Nephron progenitor cell (in vitro differentiated cells): ENCODE measurements at regions not wholly inside any gene's neighbourhood (a gene's known extent, or its start where the extent isn't known, plus 50 kb on each side); places are given as distances from the start of the nearest gene placed in this dataset.
"Not testable (repeated sequence)": the region's sequence is repeated elsewhere in the genome, so short reads cannot be mapped to it uniquely, and the experiment has no call there.

Source experiments
- DNase-seq: peaks from one replicate; pipeline ENCODE4 v3.0.0; 2021
- H3K27ac Mint-ChIP-seq: 2 replicates; pipeline ENCODE4 v1.8.0; 2021; ENCODE audit warnings: mild to moderate bottlenecking, moderate library complexity, mixed read lengths
- H3K27me3 Mint-ChIP-seq: 2 replicates; pipeline ENCODE4 v1.8.0; 2021; ENCODE audit warnings: mild to moderate bottlenecking, low read depth, mixed read lengths; ENCODE audit not compliant: poor library complexity
- H3K36me3 Mint-ChIP-seq: 2 replicates; pipeline ENCODE4 v1.8.0; 2021; ENCODE audit warnings: low read depth, mixed read lengths
- H3K4me1 Mint-ChIP-seq: 2 replicates; pipeline ENCODE4 v1.8.0; 2021; ENCODE audit warnings: mixed read lengths
- H3K4me3 Mint-ChIP-seq: 2 replicates; pipeline ENCODE4 v1.8.0; 2021; ENCODE audit warnings: mild to moderate bottlenecking, moderate library complexity, mixed read lengths
- H3K9me3 Mint-ChIP-seq: 2 replicates; pipeline ENCODE4 v1.8.0; 2021; ENCODE audit warnings: mild to moderate bottlenecking, moderate library complexity, mixed read lengths
- CTCF ChIP-seq: fragments of 200-600 bp; sonication (generic); IDR thresholded peaks from 2 replicates; pipeline ENCODE4 v1.5.0; 2021; ENCODE audit warnings: antibody characterized with exemption

- TF ChIP-seq CTCF = no peak
- H3K36me3 Mint-ChIP-seq = peaks cover 4% of the 10 kb centered on the region
- no peak overlapping the region for H3K4me3 Mint-ChIP-seq
- H3K4me1 Mint-ChIP-seq = peaks cover 12% of the 10 kb centered on the region
- peaks cover 11% of the 10 kb centered on the region for H3K9me3 Mint-ChIP-seq
- DNase-seq = no peak
- no peaks in the 10 kb centered on the region for H3K27me3 Mint-ChIP-seq
- H3K27ac Mint-ChIP-seq = no peak overlapping the region
These were observed 1104.1 kb upstream of the TMEM132C start for GRCh38 chr12:127162902-127163301.

GRCh38 chr12:127165567-127166392 lies 1101.2 kb upstream of the TMEM132C start:
- peak overlapping the region; percentile 80 for H3K4me3 Mint-ChIP-seq
- H3K9me3 Mint-ChIP-seq = peaks cover 8% of the 10 kb centered on the region
- peaks cover 2% of the 10 kb centered on the region for H3K36me3 Mint-ChIP-seq
- no peaks in the 10 kb centered on the region for H3K27me3 Mint-ChIP-seq
- H3K27ac Mint-ChIP-seq = no peak overlapping the region
- TF ChIP-seq CTCF = no peak
- peaks cover 12% of the 10 kb centered on the region for H3K4me1 Mint-ChIP-seq
- DNase-seq = peak; percentile 88

GRCh38 chr12:127169321-127170181 lies 1097.4 kb upstream of the TMEM132C start:
- H3K27ac Mint-ChIP-seq = no peak overlapping the region
- H3K36me3 Mint-ChIP-seq = no peaks in the 10 kb centered on the region
- H3K4me3 Mint-ChIP-seq = no peak overlapping the region
- H3K4me1 Mint-ChIP-seq = no peaks in the 10 kb centered on the region
- peaks cover 6% of the 10 kb centered on the region for H3K27me3 Mint-ChIP-seq
- no peak for TF ChIP-seq CTCF
- H3K9me3 Mint-ChIP-seq = peaks cover 19% of the 10 kb centered on the region
- no peak for DNase-seq

- H3K27ac Mint-ChIP-seq = no peak overlapping the region
- H3K27me3 Mint-ChIP-seq = peaks cover 6% of the 10 kb centered on the region
- no peak for TF ChIP-seq CTCF
- H3K4me1 Mint-ChIP-seq = no peaks in the 10 kb centered on the region
- no peak for DNase-seq
- no peak overlapping the region for H3K4me3 Mint-ChIP-seq
- H3K36me3 Mint-ChIP-seq = no peaks in the 10 kb centered on the region
- H3K9me3 Mint-ChIP-seq = peaks cover 20% of the 10 kb centered on the region
These were observed 1096.5 kb upstream of the TMEM132C start for GRCh38 chr12:127170226-127171180.

- DNase-seq = no peak
- TF ChIP-seq CTCF = no peak
- H3K27me3 Mint-ChIP-seq = peaks cover 7% of the 10 kb centered on the region
- no peaks in the 10 kb centered on the region for H3K4me1 Mint-ChIP-seq
- H3K4me3 Mint-ChIP-seq = no peak overlapping the region
- H3K9me3 Mint-ChIP-seq = peaks cover 27% of the 10 kb centered on the region
- H3K27ac Mint-ChIP-seq = no peak overlapping the region
- H3K36me3 Mint-ChIP-seq = no peaks in the 10 kb centered on the region
These were observed 1094.1 kb upstream of the TMEM132C start for GRCh38 chr12:127172861-127173260.

GRCh38 chr12:127173971-127174370 lies 1093.0 kb upstream of the TMEM132C start:
- H3K27me3 Mint-ChIP-seq, H3K36me3 Mint-ChIP-seq, H3K4me3 Mint-ChIP-seq, H3K4me1 Mint-ChIP-seq, H3K27ac Mint-ChIP-seq, DNase-seq: not testable (repeated sequence)
- peaks cover 34% of the 10 kb centered on the region for H3K9me3 Mint-ChIP-seq
